ENCODE measurements at regions not wholly inside any gene's neighbourhood (a gene's known extent, or its start where the extent isn't known, plus 50 kb on each side); places are given as distances from the start of the nearest gene placed in this dataset.

DNA sequence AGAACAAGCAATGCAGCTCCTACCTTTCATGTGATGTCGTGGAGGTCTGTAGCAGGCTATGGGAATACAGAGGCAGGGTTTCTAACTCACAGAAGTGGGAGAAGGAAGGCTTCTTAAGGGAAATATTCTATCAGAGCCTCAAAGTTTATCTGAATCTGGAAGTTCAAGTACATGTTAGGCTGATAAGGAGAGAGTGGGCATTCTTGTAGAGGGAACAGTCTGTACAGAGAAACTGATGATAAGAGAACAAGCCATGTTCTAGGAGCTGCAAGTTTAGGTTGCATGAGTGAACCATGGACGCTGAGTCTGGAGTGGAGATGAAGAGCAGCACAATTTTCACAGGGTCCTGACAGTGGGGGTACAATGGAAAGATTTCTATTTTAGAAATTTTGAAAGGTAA, 344.0 kb downstream of the CHRM3 start:
- no peak for DNase-seq (ENCODE audit: low read depth in 3 of 3)

DNA sequence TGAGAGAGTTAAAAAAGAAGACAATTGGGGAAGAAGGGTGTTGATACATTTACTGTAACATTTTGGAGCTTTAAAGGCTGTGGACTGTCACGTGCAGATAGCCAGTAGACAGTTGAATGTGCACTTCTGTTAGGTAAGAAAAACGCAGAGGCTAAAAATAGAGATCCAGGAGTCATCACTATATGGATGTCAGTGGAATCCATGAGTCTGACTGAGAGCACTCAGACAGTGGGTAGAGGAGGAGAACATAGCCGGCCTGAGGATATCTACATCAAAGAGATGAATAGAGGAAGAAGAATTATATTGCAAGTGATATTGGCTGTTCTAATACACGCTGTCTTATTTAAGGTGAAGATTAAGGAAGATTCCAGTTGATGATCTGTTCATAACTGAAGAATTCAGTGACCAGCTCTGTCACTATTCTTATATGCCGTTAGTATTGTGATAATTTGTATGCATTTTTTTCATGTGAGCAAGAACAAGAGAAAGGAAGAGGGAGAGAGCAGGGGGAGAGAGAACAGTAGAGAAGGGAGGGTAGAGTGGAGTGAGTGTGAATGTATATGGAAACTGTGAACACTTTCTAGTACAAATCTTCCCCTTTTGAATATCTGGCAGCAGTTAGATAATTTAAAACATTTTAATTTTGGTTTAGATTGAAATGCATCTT, 344.8 kb downstream of the CHRM3 start:
- no peak for DNase-seq (ENCODE audit: low read depth in 3 of 3)

DNA sequence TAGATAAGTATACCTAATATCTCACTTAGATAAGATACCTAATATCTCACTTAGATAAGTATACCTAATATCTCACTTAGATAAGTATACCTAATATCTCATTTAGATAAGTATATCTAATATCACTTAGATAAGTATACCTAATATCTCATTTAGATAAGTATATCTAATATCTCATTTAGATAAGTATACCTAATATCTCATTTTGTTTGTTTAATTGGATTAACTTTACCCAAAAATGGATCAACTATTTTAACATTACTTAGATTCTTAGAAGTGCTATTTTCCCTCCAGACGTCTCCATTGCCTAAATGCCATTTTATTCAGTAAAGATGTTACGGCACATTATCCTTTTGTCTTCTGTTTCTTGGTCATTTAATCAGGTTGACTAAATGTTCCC, 346.4 kb downstream of the CHRM3 start:
- no peak for DNase-seq (ENCODE audit: low read depth in 3 of 3)

DNA sequence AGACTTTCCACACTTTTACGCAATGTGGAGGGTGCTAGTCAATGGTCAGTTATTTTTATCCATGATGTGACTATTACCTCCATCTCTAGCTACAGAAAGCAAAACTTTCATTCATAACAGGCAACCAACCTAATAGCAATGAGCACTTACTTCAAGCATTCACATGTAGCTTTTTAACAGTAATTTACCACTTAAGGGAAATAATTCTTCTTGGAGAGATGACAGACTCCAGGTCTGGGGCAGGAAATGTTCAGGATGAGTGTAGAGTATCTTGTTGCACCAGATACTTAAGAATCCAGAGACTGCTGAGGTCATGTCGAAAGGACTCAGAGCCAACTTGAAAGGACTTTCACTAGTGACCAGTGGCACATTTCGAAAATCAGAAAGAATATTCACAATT, 347.6 kb downstream of the CHRM3 start:
- no peak for DNase-seq (ENCODE audit: low read depth in 3 of 3)

DNA sequence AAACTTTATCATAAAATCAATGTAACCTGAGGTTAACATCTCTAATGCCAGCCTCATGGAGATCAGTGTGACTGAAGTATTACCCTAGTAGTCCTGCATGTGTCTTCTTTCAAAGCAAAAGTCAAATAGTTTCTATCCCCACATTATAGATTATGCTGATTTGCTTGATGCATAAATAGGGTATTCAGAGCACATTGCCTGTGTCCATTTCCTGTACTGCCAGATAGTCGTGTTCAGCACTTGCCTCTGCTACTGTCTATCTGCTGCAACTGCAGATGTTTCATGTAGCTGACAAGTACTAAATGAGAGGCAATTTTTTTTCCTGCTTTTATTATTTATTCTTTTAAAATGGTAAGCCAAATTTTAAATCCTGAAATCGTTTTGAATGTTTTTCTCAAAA, 348.7 kb downstream of the CHRM3 start:
- no peak for DNase-seq (ENCODE audit: low read depth in 3 of 3)

DNA sequence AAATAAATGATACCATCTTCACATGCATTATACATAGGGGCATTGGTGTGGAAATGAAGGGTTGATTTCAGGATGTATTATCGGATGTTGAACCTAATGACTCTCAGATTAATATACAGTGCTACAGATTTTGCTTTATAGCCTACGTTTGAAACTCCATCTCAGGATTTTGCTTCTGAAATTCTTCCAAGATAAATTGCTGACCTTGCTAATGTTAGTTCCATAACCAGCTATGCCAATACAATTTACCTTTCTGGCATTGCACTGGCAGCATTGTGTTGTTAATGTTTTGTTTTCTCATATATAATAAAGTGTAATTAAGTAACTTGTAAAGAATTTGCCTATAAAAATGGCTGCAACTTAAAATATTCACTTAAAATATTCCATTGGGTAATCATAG, 350.1 kb downstream of the CHRM3 start:
- DNase-seq (ENCODE audit: low read depth in 3 of 3), result no peak

DNA sequence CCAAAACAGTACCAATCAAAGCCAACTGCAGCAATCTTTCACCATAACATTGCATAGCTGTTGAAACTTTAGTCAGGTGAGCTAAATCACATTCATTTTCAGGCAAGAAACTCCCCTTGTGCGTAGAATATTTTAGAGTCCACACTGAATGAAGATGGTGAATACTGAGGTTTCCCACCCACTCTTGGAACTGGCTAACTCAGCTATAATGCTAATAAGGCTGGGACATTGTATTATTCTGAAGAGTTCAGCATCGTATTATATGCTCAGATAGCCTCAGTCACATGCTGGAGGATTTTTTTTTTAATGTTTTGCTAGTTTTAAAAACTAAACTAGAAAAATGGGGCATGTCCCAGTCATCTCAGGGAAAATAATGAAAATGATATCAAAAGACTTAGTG, 352.3 kb upstream of the FMN2 start:
- no peak for DNase-seq (ENCODE audit: low read depth in 3 of 3)

DNA sequence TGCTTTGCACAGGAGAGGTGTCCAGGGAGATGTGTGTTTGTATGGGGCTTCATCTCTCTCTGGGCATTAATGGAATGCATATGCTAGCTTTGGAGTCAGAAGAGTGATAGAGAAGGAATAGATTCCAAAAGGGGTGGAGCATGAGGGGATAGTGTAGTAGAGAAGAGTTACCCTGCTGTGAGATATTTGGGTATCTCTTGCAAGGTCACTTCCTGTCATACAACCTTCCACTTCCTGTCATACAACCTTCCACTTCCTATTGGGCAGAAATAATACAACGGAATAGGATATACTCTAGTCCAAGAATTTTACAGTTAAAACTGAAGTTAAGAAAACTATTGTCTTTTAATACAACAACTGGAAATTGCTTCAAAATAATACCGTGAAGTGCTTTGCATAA, 351.8 kb upstream of the FMN2 start:
- no peak for DNase-seq (ENCODE audit: low read depth in 3 of 3)

DNA sequence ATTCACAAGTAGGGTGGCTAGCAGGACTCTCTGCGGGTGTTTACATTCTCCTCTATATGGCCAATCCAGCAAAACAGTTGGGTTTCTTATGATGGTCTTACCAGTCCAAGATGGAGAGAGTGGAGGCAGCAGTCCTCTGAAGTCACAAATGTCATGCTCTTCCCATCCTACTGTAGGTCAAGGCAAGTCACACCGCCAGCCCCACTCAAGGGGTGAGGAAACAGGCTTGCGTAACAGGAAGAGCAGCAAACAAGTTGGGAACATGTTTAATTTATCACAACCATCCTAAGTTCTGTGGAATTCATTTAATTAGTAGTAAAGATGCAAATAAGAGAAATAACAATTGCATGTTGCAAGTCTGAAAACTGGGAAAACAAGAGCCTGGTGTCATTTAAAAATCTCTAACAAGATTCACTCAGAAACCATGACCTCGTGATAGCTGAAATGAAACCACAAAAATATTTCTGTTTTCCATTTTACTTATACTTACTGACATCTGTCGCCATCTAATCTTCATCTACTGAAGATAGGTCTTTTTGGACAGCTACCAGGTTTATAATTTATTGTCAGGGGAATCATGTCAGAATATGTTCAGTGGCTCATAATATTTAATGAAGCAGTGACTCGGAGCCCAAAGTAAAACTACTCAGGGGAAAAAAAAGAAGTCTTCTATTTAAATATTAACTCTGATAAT, 349.1 kb upstream of the FMN2 start:
- no peak for DNase-seq (ENCODE audit: low read depth in 3 of 3)

DNA sequence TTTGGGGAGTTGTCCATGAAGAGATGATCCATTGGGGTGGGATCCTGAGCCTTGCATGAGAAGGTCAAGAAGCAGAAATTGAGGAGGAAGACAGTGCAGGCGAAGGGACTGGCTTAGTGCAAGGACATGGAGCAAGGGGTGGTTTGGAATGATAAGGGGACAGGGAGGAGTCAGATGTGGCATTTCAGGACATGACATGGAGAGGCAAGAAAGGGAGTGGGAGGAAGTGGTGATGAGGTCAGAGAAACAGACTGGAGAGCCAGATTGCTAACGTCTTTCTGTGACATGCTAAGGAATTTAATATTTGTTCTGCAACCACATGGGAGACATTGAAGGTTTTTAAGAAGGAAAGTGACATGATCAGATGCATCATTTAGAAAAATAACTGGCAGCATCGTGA, 346.8 kb upstream of the FMN2 start:
- DNase-seq (ENCODE audit: low read depth in 3 of 3), result no peak

DNA sequence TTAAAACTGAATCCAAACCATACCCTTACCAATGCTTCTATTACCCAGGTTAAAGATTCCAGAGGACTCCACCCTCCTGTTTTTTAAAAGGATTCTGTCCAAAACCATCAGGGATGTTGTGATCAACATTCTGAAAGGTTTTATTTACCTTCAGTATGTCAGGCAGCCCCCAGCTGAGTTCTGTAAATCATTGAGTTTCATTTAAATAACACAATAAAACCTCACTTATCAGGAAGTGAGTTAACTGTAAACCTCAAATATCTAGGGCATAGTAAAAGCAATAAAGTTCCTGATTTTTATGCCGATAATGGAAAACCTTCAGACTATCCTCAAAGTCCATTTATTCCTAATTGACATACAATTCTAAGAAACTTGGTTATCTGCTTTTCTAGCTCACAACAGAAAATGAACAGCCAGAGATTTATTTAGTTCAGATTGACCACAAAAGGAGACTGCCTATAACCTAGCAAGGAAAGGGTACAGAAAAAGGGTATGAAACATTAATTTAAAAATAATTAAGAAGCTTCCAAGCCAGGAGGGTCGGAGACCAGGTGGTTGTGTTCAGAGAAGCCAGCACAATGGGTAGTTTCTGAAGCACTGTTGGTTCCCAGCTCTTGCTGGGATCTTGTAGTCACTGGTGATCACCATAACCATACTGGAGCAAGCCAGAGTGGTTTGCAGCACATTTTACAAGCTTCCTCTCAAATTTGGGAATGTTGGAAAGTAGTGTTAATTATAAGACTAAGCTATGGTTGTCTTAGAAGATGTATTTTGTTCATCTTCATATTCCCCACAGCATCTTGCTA, 336.4 kb upstream of the FMN2 start:
- DNase-seq (ENCODE audit: low read depth in 3 of 3), result no peak

DNA sequence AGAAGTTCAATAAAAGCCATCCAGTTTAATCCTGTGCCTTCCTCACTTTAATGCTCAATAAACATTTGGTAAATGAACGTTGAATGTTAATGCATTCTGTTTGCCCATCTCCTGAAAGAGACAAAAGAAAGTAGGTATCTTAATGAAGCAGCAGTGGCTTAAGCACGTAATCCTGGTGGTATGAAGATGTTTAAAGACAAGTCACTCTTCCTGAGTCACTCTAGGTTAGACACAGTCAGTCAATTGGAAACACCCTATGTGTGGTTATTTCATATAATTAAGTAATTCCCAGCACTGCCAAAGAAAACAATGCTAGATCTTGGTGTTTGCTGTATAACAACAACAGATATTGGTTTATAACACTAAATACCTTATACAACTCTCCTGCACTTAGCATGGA, 334.0 kb upstream of the FMN2 start:
- no peak for DNase-seq (ENCODE audit: low read depth in 3 of 3)

DNA sequence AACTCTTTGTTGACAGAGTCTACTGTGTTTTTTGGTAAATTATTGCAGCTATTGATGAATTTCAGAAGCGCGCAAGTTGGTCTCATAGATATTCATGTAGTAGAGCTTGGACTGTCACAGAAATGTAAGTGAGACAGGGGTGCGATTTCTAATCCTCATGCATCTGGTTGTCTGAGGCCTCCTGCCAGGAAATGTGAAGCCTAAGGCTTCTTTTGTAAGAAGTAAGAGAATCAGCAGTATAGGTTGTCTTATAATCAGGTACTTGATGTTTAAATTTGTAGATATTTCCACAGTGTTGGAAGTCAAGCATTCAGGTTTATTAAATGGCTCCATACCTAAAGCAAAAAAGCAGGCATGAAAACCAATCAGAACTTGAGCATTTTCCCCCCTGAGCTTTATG, 332.9 kb upstream of the FMN2 start:
- no peak for DNase-seq (ENCODE audit: low read depth in 3 of 3)

DNA sequence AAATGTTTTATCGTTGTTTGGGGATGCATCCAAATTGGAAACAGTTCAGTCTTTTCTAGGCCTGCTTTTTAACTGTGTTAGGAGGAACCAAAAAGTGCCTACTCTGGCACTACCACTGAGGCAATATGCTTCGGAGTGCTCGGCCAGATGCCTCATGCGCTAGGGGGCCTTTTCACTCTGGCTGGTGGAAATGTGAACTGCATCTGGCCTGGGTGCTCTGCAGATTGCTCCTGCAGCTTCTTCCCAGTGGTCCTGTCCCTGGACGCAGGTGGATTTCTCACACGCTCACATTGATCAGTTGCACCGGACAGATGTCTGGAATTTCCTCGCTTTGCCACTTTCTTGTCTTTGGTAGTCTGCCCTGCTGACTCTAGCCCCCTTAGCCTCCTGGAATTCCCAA, 330.2 kb upstream of the FMN2 start:
- DNase-seq (ENCODE audit: low read depth in 3 of 3), result no peak

DNA sequence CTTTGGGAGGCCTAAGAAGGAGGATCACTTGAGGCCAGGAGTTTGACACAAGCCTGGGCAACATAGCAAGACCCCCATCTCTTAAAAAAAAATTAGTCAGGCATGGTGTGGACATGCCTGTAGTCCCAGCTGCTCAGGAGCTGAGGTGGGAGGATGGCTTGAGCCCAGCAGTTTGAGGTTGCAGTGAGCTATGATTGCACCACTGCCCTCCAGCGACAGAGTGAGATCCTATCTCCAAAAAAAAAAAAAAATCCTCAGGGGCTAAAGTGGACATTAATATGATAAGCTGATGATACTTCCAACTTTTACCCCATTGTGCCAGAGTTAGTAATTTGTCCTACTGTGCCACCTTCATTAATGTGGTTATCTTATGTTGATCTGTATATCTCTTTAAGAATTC, 327.8 kb upstream of the FMN2 start:
- DNase-seq (ENCODE audit: low read depth in 3 of 3), result no peak

DNA sequence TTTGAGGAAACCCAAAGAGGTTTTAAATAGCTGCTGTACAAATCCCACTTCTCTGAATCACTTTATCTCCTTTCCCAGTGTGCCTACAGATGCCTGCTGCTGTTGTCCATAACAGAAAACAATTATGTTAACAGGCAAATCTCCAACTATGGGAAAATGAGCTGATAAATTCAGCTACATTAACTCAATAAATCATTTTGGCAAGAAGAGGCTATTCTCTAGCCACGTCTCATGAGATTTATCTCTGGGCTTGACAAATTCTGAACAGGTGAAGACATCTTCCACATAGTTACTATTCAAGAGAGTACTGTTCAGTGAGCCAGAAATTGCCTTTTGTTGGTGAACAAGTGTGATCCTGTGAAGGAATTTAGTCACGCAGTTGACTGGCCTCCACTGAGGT, 327.1 kb upstream of the FMN2 start:
- no peak for DNase-seq (ENCODE audit: low read depth in 3 of 3)

DNA sequence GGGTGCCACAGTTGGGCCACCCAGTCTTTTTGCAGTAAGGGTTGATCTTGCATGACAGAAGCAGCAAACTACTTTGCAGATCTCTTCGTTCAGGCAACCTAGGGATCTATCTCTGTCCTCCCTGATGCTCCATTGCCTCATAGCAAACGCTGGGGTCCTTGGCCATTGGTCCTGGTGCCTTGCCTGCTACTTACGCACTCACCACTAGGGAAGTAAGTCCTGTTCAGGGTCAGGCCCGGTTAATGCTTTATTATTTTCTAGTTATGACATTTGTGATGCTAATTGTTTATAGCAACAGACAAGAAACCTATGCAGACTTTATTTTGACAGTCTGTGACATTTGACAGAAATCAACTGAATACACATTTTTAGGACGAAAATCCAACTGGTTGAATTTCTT, 326.5 kb upstream of the FMN2 start:
- no peak for DNase-seq (ENCODE audit: low read depth in 3 of 3)

DNA sequence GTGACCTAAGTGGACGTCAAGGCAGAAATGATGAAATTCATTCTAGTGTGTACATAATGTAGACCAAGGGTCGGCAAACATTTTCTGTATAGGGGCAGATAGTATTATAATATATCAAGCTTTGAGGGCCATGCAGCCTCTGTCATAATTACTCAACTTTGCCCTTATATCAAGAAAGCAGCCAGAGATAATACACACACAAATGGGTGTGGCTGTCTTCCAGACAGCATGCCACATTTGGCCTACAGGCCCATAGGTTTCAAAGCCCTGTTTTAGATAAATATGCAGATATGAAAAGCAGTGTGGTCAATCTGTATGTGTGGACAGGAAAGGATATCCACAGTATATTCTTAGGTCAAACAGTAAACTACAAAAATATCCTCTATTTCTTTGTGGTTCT, 320.1 kb upstream of the FMN2 start:
- no peak for DNase-seq (ENCODE audit: low read depth in 3 of 3)

DNA sequence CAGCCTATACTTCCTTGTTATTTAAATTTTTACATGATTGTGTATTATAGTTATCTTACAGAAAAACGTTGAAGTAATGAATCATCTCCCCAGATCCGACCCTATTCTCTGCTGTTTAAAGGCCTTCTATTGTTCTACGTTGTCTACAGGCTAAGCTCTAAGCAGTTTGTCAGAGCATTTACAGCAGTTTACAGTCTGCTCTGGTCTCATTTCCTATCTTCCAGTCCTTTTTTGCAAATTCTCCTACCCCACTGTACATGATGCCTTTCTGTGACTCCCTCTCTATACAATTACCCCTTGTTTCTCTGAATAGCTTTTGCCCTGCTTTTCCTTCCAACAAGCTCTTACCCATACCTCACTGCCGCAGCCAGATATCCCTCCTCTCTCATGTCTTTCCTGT, 319.2 kb upstream of the FMN2 start:
- DNase-seq (ENCODE audit: low read depth in 3 of 3), result no peak

DNA sequence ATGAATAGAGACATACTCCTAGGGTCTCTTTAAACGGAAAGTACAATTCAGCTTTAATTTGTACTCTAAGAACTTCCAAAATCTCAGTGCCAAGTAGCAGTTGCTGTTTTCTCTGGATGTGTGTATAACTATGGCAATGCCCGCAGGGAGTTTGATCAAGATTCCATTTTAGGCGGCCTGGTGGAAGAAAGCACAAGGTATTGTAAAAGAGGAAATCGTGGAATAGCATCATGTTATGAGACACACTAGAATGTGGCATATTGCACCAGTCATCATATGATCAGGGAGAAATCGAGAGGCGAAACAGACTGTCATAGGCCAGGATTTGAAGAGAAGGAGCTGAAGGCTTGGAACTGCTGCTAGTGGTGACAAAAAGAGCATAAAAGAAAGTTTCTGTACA, 316.2 kb upstream of the FMN2 start:
- no peak for DNase-seq (ENCODE audit: low read depth in 3 of 3)

DNA sequence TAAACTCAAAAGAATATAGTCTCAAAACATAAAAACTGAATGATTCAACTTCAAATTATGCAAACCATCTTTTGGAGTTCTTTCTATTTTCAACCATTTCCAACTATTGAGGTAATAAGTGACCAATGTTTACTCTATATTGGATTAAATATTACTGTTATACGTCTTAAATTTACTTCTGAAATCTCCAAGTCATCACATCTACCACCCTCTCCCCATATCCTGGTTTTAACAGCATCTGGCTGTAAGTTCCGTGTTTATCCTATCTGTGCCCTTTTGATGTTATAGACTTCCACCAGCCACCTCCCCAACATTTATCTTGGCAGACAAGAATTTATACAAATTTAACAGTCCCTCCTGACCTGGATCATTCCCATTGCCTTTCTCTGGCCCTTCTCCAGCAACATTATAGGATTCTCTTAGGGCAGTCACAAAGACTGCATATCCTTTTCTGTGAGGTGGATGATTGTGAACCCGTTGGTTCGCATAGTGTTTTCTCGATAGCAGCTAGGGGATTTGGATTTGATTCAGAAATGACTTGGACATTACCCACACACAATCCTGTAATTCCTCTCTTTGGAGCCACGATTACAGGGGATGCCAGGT, 313.4 kb upstream of the FMN2 start:
- no peak for DNase-seq (ENCODE audit: low read depth in 3 of 3)

DNA sequence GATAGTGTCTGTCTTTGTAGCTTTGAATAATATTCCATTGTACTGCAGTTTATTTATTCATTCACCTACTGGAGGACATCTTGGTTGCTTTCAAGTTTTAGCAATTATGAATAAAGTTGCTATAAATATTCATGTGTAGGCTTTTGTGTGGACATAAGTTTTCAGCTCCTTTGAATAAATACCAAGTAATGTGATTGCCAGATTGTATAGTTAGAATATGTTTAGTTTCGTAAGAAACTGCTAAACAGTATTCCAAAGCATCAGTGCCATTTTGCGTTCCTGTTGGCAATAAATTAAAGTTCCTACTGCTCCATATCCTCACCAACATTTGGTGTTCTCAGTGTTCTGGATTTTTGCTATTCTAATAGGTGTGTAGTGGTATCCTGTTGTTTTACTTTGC, 311.7 kb upstream of the FMN2 start:
- no peak for DNase-seq (ENCODE audit: low read depth in 3 of 3)

DNA sequence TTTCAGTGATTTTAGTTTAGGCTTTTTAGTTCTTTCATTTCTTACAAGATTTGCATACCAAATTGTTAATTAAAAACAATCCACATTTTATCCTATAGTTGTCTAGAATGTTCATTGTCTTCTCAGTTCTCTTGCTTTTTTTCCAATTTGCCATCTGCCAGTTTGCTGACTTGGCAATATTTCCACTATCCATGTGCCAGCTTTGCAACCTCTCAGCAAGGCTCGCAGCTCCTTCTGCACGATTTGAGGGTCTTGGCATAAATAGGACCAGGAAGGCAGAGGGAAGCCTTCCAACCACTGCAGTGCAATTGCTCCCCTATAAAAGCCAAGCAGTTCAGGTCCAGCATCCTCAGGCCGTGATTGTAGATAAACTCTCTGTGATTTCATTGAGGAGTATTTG, 306.8 kb upstream of the FMN2 start:
- DNase-seq (ENCODE audit: low read depth in 3 of 3), result no peak

Measured in stimulated activated CD4-positive, alpha-beta T cell treated with anti-CD3 and anti-CD28 coated beads, TNF-alpha, amount 100 ng/mL, for 48 hours (primary cell).